ENCODE measurements at regions not wholly inside any gene's neighbourhood (a gene's known extent, or its start where the extent isn't known, plus 50 kb on each side); places are given as distances from the start of the nearest gene placed in this dataset.

DNA sequence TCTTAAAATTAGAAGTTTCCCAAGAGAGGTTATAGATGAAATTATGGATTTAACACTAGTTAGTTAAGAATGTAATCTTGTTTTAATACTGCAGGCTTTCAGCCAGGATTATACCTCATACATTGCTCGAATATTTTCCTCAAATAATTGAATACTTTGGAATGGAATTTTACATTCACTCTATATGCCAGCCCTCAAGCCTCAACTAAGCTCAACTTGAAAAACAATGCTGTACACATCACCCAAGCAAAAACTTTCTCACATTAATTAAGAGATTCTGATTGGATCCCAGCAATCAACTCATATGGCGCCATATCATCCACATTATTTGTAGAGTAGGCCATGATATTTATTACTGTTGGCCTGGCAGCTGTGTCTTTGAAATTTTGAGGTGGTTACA is 710.7 kb upstream of the ADAMTS5 start:
- DNase-seq (ENCODE audit: low read depth), result no peak
- no peak overlapping the region for H3K4me3 ChIP-seq (ENCODE audit: low read depth, low read length)
- no peak for TF ChIP-seq CTCF (conservative IDR thresholded peaks at IDR 0.05; ENCODE audit: low read depth, low read length)

- H3K4me3 ChIP-seq (ENCODE audit: low read depth, low read length), result no peak overlapping the region
- no peak for TF ChIP-seq CTCF (conservative IDR thresholded peaks at IDR 0.05; ENCODE audit: low read depth, low read length)
- no peak for DNase-seq (ENCODE audit: low read depth)
Measured at GRCh38 chr21:27675306-27675705, 708.4 kb upstream of the ADAMTS5 start.

DNA sequence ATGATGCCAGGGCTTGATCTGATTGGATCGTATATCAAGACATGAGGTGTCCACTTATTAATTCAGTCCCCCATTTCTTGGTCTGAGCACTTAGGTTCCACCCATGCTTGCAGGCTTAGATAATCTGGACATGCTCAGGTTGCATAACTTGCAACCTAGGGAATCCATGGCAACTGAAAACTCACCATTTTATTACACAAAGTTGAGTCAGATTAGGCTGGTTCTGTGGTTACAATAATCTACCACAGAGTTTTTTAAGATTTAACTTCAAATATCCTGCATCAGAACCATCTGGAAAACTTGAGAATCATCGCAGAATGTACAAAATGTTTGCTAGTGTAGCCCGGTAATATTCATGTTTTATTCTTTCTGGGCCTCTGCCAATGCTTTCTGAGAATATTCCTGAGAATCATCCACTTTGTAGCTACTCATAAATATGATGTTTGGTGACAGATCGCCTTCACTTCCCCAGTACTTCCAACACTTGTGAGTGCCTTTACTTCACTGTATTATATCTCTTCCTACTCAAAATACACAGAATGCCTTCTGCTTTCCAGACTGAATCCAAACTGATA is 707.2 kb upstream of the ADAMTS5 start:
- H3K4me3 ChIP-seq (ENCODE audit: low read depth, low read length), result no peak overlapping the region
- TF ChIP-seq CTCF (conservative IDR thresholded peaks at IDR 0.05; ENCODE audit: low read depth, low read length), result no peak
- peak; percentile 89 for DNase-seq (ENCODE audit: low read depth)

DNA sequence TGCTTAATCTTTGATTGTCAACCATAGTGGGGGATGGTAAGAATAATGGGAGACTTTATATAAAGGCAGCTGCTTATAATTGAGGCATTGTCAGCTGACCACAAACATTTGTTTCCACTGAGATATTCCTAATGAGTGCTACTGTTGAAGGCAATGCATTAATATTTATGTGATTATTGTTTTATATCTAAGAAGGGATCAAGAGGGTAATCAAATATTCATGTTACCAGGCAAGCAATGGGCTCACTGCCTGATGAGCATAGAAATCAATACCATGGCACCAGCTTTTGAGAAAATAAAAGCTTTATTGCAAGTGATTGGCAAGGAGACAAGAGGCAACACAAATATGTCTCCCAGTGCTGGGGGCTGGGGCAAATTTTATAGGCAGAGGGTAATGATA is 706.7 kb upstream of the ADAMTS5 start:
- DNase-seq (ENCODE audit: low read depth), result no peak

GRCh38 chr21:27671207-27671606 is 704.3 kb upstream of the ADAMTS5 start:
- no peak for TF ChIP-seq CTCF (conservative IDR thresholded peaks at IDR 0.05; ENCODE audit: low read depth, low read length)
- DNase-seq (ENCODE audit: low read depth), result no peak
- no peak overlapping the region for H3K4me3 ChIP-seq (ENCODE audit: low read depth, low read length)

More for the DNA sequence above, 706.7 kb upstream of the ADAMTS5 start:
- TF ChIP-seq CTCF (conservative IDR thresholded peaks at IDR 0.05; ENCODE audit: low read depth, low read length), result no peak
- no peak overlapping the region for H3K4me3 ChIP-seq (ENCODE audit: low read depth, low read length)

GRCh38 chr21:27653481-27653880 is 686.6 kb upstream of the ADAMTS5 start:
- TF ChIP-seq CTCF (conservative IDR thresholded peaks at IDR 0.05; ENCODE audit: low read depth, low read length), result no peak
- DNase-seq (ENCODE audit: low read depth), result no peak
- H3K4me3 ChIP-seq (ENCODE audit: low read depth, low read length), result no peak overlapping the region

- no peak for DNase-seq (ENCODE audit: low read depth)
- no peak for TF ChIP-seq CTCF (conservative IDR thresholded peaks at IDR 0.05; ENCODE audit: low read depth, low read length)
- H3K4me3 ChIP-seq (ENCODE audit: low read depth, low read length), result no peak overlapping the region
Measured at GRCh38 chr21:27649762-27650161, 682.9 kb upstream of the ADAMTS5 start.

All from choroid plexus epithelial cell (primary cell).